Fibroblast of lung (primary cell): ENCODE measurements at regions not wholly inside any gene's neighbourhood (a gene's known extent, or its start where the extent isn't known, plus 50 kb on each side); places are given as distances from the start of the nearest gene placed in this dataset.

Experiments used
- DNase-seq, 2 donors: peaks; one replicate each; pipeline versions ENCODE4 v3.0.0 to v3.0.0-alpha.2; 2010; ENCODE audit warnings: low read depth in 2 of 2
- H2AFZ ChIP-seq: 2 replicates; pipeline ENCODE4 v1.5.1; 2012; ENCODE audit warnings: low read length, control low read depth, inconsistent platforms
- H3K27ac ChIP-seq: 2 replicates; pipeline ENCODE4 v1.5.1; 2011; ENCODE audit warnings: low read length, control low read depth; ENCODE audit not compliant: insufficient read depth
- H3K27me3 ChIP-seq: 2 replicates; pipeline ENCODE4 v1.5.1; 2011; ENCODE audit warnings: mild to moderate bottlenecking, low read length; ENCODE audit not compliant: control insufficient read depth, insufficient read depth
- H3K36me3 ChIP-seq: 2 replicates; pipeline ENCODE4 v1.5.1; 2011; ENCODE audit warnings: low read length; ENCODE audit not compliant: control insufficient read depth, insufficient read depth
- H3K4me1 ChIP-seq: 2 replicates; pipeline ENCODE4 v1.5.1; 2011; ENCODE audit warnings: low read length; ENCODE audit not compliant: control insufficient read depth, insufficient read depth; ENCODE audit errors: extremely low read depth
- H3K4me2 ChIP-seq: 2 replicates; pipeline ENCODE4 v1.5.1; 2011; ENCODE audit warnings: low read length, control low read depth; ENCODE audit not compliant: insufficient read depth; ENCODE audit errors: extremely low read depth
- H3K4me3 ChIP-seq, 4 experiments: fragments of 200-600 bp in 1 of 4; sonication (generic) in 1 of 4; replicated peaks in 1 of 4; 2 replicates each; pipeline ENCODE4 v1.5.1; 2011 to 2016; ENCODE audit warnings: low read length in 4 of 4, low read depth in 3 of 4, mild to moderate bottlenecking in 3 of 4, control low read depth in 2 of 4, inconsistent platforms in 1 of 4, mixed read lengths in 1 of 4; ENCODE audit not compliant: insufficient read depth in 1 of 4; ENCODE audit errors: control extremely low read depth in 1 of 4
- H3K79me2 ChIP-seq: 2 replicates; pipeline ENCODE4 v1.5.1; 2012; ENCODE audit warnings: mild to moderate bottlenecking, low read length, inconsistent platforms; ENCODE audit not compliant: control insufficient read depth, insufficient read depth
- H3K9ac ChIP-seq: 2 replicates; pipeline ENCODE4 v1.5.1; 2011; ENCODE audit warnings: mild to moderate bottlenecking, low read length, control low read depth; ENCODE audit not compliant: insufficient read depth
- H3K9me3 ChIP-seq: 2 replicates; pipeline ENCODE4 v1.5.1; 2012; ENCODE audit warnings: low read depth, low read length; ENCODE audit not compliant: control insufficient read depth, insufficient read depth
- H4K20me1 ChIP-seq: 2 replicates; pipeline ENCODE4 v1.5.1; 2011; ENCODE audit warnings: low read length; ENCODE audit not compliant: control insufficient read depth, insufficient read depth; ENCODE audit errors: extremely low read depth
- CTCF ChIP-seq, 2 donors: IDR thresholded peaks in 1 of 2; conservative IDR thresholded peaks in 1 of 2; 1 replicate in 1 of 2; 2 replicates in 1 of 2; pipeline ENCODE4 v1.5.1; 2011 to 2012; ENCODE audit warnings: low read length in 2 of 2, control low read depth in 1 of 2, inconsistent platforms in 1 of 2, low read depth in 1 of 2, mild to moderate bottlenecking in 1 of 2
- EZH2 ChIP-seq: IDR thresholded peaks from 2 replicates; pipeline ENCODE4 v1.5.1; 2012; ENCODE audit warnings: low read length, control low read depth, mild to moderate bottlenecking; ENCODE audit errors: missing control alignments

- Histone ChIP-seq H4K20me1 (no peaks in the 10 kb centered on the region), H2AFZ (no peak overlapping the region), H3K4me2 (no peak overlapping the region), H3K4me1 (no peaks in the 10 kb centered on the region), H3K36me3 (no peaks in the 10 kb centered on the region), H3K27ac (no peak overlapping the region), H3K9me3 (no peaks in the 10 kb centered on the region), H3K79me2 (no peaks in the 10 kb centered on the region), H3K9ac (no peak overlapping the region), H3K27me3 (no peaks in the 10 kb centered on the region), H3K4me3 (no peak overlapping the region)
- TF ChIP-seq CTCF (conservative IDR thresholded peaks at IDR 0.05 in 1 of 2, IDR thresholded peaks at IDR 0.05 in 1 of 2; ENCODE audit: low read depth in 1 of 2, low read length in 2 of 2) (no peak), EZH2 (no peak)
- DNase-seq, result no peak
Observed at GRCh38 chr16:54438469-54438868, 151.9 kb upstream of the IRX3 start.

GRCh38 chr16:54437921-54438320, 151.3 kb upstream of the IRX3 start:
- H3K4me2 ChIP-seq, result no peak overlapping the region
- H3K4me3 ChIP-seq, result no peak overlapping the region
- no peak overlapping the region for H3K9ac ChIP-seq
- no peak overlapping the region for H2AFZ ChIP-seq
- no peaks in the 10 kb centered on the region for H4K20me1 ChIP-seq
- H3K27me3 ChIP-seq, result no peaks in the 10 kb centered on the region
- H3K4me1 ChIP-seq, result no peaks in the 10 kb centered on the region
- no peak for DNase-seq
- TF ChIP-seq CTCF (conservative IDR thresholded peaks at IDR 0.05 in 1 of 2, IDR thresholded peaks at IDR 0.05 in 1 of 2; ENCODE audit: low read depth in 1 of 2, low read length in 2 of 2), result no peak
- TF ChIP-seq EZH2, result no peak
- H3K9me3 ChIP-seq, result no peaks in the 10 kb centered on the region
- no peaks in the 10 kb centered on the region for H3K36me3 ChIP-seq
- no peaks in the 10 kb centered on the region for H3K79me2 ChIP-seq
- no peak overlapping the region for H3K27ac ChIP-seq

GRCh38 chr16:54437401-54437800, 150.8 kb upstream of the IRX3 start:
- no peaks in the 10 kb centered on the region for H3K9me3 ChIP-seq
- no peaks in the 10 kb centered on the region for H3K36me3 ChIP-seq
- H3K9ac ChIP-seq, result no peak overlapping the region
- no peak overlapping the region for H2AFZ ChIP-seq
- no peak overlapping the region for H3K27ac ChIP-seq
- no peak overlapping the region for H3K4me2 ChIP-seq
- DNase-seq, result no peak
- H3K4me1 ChIP-seq, result no peaks in the 10 kb centered on the region
- no peak for TF ChIP-seq CTCF (conservative IDR thresholded peaks at IDR 0.05 in 1 of 2, IDR thresholded peaks at IDR 0.05 in 1 of 2; ENCODE audit: low read depth in 1 of 2, low read length in 2 of 2)
- no peak for TF ChIP-seq EZH2
- no peaks in the 10 kb centered on the region for H3K27me3 ChIP-seq
- H3K79me2 ChIP-seq, result no peaks in the 10 kb centered on the region
- no peaks in the 10 kb centered on the region for H4K20me1 ChIP-seq
- H3K4me3 ChIP-seq, result no peak overlapping the region
